ENCODE measurements at regions not wholly inside any gene's neighbourhood (a gene's known extent, or its start where the extent isn't known, plus 50 kb on each side); places are given as distances from the start of the nearest gene placed in this dataset.

GRCh38 chr4:134390319-134390718, 188.7 kb upstream of the PABPC4L start:
- TF ChIP-seq CTCF (IDR thresholded peaks at IDR 0.05; ENCODE audit: insufficient read depth, low read length, poor library complexity, severe bottlenecking), result no peak
- TF ChIP-seq EZH2phosphoT487 (conservative IDR thresholded peaks at IDR 0.05; ENCODE audit: low read length), result no peak

All from SU-DHL-6 (cell line).